Spleen (tissue), 11 donors: ENCODE measurements at regions not wholly inside any gene's neighbourhood (a gene's known extent, or its start where the extent isn't known, plus 50 kb on each side); places are given as distances from the start of the nearest gene placed in this dataset.
A peak's percentile ranks its signal among the peaks of the same experiment; 100 is the strongest.

Experiments used
- DNase-seq: peaks from one replicate; pipeline ENCODE4 v3.0.0-alpha.2; 2020
- H3K27ac ChIP-seq, 8 donors: fragments of 200-600 bp; sonication (generic) in 7 of 8; 1 replicate in 4 of 8; 2 replicates in 4 of 8; pipeline versions ENCODE4 v1.5.0 to v1.8.0; 2016 to 2021; ENCODE audit warnings: inconsistent platforms in 4 of 8, mild to moderate bottlenecking in 4 of 8, moderate library complexity in 1 of 8
- H3K27me3 ChIP-seq, 7 donors: fragments of 200-600 bp; sonication (generic) in 6 of 7; replicated peaks in 1 of 7; 1 replicate in 4 of 7; 2 replicates in 3 of 7; pipeline versions ENCODE4 v1.5.0 to v1.8.0; 2016 to 2021; ENCODE audit warnings: inconsistent platforms in 3 of 7, mild to moderate bottlenecking in 1 of 7
- H3K36me3 ChIP-seq, 6 donors: fragments of 200-600 bp; sonication (generic) in 5 of 6; 1 replicate in 4 of 6; 2 replicates in 2 of 6; pipeline versions ENCODE4 v1.5.0 to v1.8.0; 2016 to 2021; ENCODE audit warnings: inconsistent platforms in 2 of 6
- H3K4me1 ChIP-seq, 6 donors: fragments of 200-600 bp; sonication (generic) in 5 of 6; 1 replicate in 3 of 6; 2 replicates in 3 of 6; pipeline versions ENCODE4 v1.5.0 to v1.8.0; 2016 to 2021; ENCODE audit warnings: inconsistent platforms in 3 of 6
- H3K4me3 ChIP-seq, 8 donors: fragments of 200-600 bp; sonication (generic) in 7 of 8; 1 replicate in 4 of 8; 2 replicates in 4 of 8; pipeline versions ENCODE4 v1.5.0 to v1.8.0; 2016 to 2021; ENCODE audit warnings: inconsistent platforms in 4 of 8, mild to moderate bottlenecking in 4 of 8, moderate library complexity in 2 of 8
- H3K9me3 ChIP-seq, 8 donors: fragments of 200-600 bp; sonication (generic) in 7 of 8; 1 replicate in 4 of 8; 2 replicates in 4 of 8; pipeline versions ENCODE4 v1.5.0 to v1.8.0; 2016 to 2021; ENCODE audit warnings: inconsistent platforms in 4 of 8
- POLR2A ChIP-seq, 3 donors: fragments of 450-650 bp; IDR thresholded peaks; one replicate each; pipeline ENCODE4 v1.5.1; 2017; ENCODE audit warnings: antibody characterized with exemption in 3 of 3, mild to moderate bottlenecking in 1 of 3
- POLR2AphosphoS5 ChIP-seq, 3 donors: sonication (generic); formaldehyde crosslinking; IDR thresholded peaks; one replicate each; pipeline ENCODE4 v1.5.1; 2017; ENCODE audit warnings: antibody characterized with exemption in 3 of 3
- WGBS, 5 donors: extraction: QIAGEN DNeasy Blood & Tissue Kit in 3 of 5; methylation state at CpG; one replicate each; pipeline versions ENCODE4 v1.1.5 to v1.1.7; 2013 to 2018; 5-methylcytosine and 5-hydroxymethylcytosine counted together
- intact Hi-C: fragments of 100-400 bp; cut with DNase I; formaldehyde crosslinking; loops from one replicate; pipeline ENCODE4 v1.15.0; 2023; ENCODE audit warnings: low total_unique reads
- TF ChIP-seq, protein P1 (sequence below), 11 experiments: fragments of 200-600 bp in 7 of 11; fragments of 450-650 bp in 4 of 11; sonication (generic) in 4 of 11; IDR thresholded peaks in 8 of 11; conservative IDR thresholded peaks in 3 of 11; 1 replicate in 7 of 11; 2 replicates in 4 of 11; pipeline versions ENCODE4 v1.4.0 to v1.8.0; 2016 to 2021; ENCODE audit warnings: antibody characterized with exemption in 11 of 11, inconsistent platforms in 4 of 11, mild to moderate bottlenecking in 1 of 11
- donor health status: healthy with polysubstance abuse.
- donor health status: DM: no; HTN: no; CAD: no; lungs with moderate emphysema.
- donor health status: DM: no; HTN: no; CAD: no.
- donor health status: Bipolar disorder and iron deficiency.
- donor health status: healthy.
- donor health status: DM: no; HTN: no; CAD: no.
- donor health status: DM: yes; HTN: yes; CAD: no.

DNA sequence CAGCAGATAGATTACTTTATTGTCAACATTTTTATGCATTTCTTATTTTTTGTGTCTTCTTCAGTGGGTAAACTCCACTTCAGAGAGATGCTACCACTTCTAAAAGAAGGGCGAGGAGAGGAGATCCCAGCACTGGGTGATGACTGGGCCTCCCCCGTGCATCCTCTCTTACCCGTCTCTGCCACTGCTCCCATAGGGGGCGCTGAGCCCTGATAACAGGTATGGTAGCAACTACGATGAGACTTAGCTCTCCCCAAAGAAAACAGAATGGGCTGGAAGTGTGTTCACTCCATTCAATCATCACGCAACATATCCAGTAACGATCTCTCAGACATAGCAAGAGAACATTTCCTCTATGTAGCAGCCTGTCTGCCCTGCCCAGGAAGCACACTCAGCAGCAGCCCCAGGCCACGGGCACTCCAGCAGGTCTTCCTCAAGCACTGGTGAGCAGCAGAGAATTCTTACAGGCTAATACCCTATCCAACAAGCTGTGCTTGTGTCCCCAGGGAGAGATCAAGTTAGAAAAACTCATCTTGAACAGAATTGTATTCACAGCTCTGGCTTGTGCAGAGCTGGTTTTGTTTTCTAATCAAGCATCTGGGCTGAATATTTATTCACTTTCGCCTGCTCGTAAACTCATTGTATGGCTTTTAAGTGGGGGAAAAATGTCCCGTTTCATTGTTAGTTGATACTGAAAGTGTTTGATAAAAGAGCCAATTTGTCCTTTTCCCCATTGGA, 533.1 kb upstream of the CDH4 start:
- no peaks in the 10 kb centered on the region for H3K4me1 ChIP-seq
- H3K27me3 ChIP-seq, result peaks cover 0 to 15% (median 0%) of the 10 kb centered on the region in 7 donors
- H3K4me3 ChIP-seq, result no peak overlapping the region
- TF ChIP-seq, protein P1, sequence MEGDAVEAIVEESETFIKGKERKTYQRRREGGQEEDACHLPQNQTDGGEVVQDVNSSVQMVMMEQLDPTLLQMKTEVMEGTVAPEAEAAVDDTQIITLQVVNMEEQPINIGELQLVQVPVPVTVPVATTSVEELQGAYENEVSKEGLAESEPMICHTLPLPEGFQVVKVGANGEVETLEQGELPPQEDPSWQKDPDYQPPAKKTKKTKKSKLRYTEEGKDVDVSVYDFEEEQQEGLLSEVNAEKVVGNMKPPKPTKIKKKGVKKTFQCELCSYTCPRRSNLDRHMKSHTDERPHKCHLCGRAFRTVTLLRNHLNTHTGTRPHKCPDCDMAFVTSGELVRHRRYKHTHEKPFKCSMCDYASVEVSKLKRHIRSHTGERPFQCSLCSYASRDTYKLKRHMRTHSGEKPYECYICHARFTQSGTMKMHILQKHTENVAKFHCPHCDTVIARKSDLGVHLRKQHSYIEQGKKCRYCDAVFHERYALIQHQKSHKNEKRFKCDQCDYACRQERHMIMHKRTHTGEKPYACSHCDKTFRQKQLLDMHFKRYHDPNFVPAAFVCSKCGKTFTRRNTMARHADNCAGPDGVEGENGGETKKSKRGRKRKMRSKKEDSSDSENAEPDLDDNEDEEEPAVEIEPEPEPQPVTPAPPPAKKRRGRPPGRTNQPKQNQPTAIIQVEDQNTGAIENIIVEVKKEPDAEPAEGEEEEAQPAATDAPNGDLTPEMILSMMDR (IDR thresholded peaks at IDR 0.05 in 8 of 11, conservative IDR thresholded peaks at IDR 0.05 in 3 of 11), result peak in 2 of 11 experiments; percentile 13 to 20
- TF ChIP-seq POLR2A (IDR thresholded peaks at IDR 0.05), result no peak
- H3K36me3 ChIP-seq, result no peaks in the 10 kb centered on the region
- H3K27ac ChIP-seq, result no peak overlapping the region
- DNase-seq, result no peak
- 45 to 53% (median 49%) methylated on average over 11 of the region's 11 CpGs for WGBS, 5 donors
- no peaks in the 10 kb centered on the region for H3K9me3 ChIP-seq
- intact Hi-C loops, result no loop called here

DNA sequence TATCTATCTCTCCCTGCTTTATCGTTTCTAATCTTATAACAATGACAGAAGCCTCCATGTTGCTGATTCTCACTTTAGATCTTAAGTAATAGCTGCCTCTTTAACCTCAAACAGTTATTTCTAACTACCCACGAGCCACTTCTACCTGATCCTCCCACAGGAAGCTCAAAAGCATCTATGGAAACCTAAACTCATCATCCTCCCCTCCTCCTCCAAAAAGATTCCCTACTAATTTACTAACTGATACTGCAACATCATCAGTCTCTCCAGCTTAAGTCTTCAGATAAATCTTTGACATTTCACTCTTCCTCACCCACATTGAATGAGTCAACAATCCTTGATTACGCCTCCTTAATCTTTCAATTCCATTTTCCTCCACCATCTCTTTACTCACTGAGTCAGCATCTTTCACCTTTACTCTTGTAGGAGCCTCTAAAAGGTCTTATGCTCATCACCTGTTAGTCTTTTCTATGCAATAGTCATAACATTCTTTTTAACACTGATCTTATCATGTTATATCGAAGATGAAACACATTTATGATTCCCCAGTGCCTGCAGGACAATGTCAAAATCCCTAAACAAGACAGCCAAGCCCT, 526.7 kb upstream of the CDH4 start:
- intact Hi-C loops, result no loop called here
- DNase-seq, result no peak
- H3K4me1 ChIP-seq, result no peaks in the 10 kb centered on the region
- 62 to 74% (median 71%) methylated on average over 4 of the region's 4 CpGs for WGBS, 5 donors
- peaks cover 0 to 22% (median 13%) of the 10 kb centered on the region in 8 donors for H3K9me3 ChIP-seq
- no peaks in the 10 kb centered on the region for H3K36me3 ChIP-seq
- TF ChIP-seq, protein P1 (IDR thresholded peaks at IDR 0.05 in 8 of 11, conservative IDR thresholded peaks at IDR 0.05 in 3 of 11), result no peak
- TF ChIP-seq POLR2A (IDR thresholded peaks at IDR 0.05) (no peak), POLR2AphosphoS5 (IDR thresholded peaks at IDR 0.05) (no peak)
- H3K27ac ChIP-seq, result no peak overlapping the region
- no peak overlapping the region for H3K4me3 ChIP-seq
- no peaks in the 10 kb centered on the region for H3K27me3 ChIP-seq

DNA sequence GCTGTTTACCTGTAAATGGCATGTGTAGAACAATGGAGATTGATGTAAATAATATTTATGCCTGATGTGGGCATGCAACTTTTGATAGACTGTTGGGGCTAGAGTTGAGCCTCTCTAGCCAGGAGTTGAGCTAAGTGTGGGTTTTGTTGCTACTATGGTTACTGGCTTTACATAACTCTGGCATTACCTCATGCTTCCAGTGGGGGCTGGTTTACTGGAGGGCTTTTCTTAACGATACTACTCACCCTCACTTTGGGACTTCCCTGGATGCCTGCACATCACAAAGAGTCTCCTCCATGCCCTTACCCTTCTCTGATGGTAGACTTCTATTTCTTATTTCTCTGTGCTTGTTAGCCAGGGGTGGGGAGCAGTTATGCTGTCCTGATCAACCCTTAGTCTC, 524.6 kb upstream of the CDH4 start:
- H3K27me3 ChIP-seq, result no peaks in the 10 kb centered on the region
- TF ChIP-seq POLR2A (IDR thresholded peaks at IDR 0.05) (no peak), POLR2AphosphoS5 (IDR thresholded peaks at IDR 0.05) (no peak)
- TF ChIP-seq, protein P1 (IDR thresholded peaks at IDR 0.05 in 8 of 11, conservative IDR thresholded peaks at IDR 0.05 in 3 of 11), result no peak
- intact Hi-C loops, result no loop called here

DNA sequence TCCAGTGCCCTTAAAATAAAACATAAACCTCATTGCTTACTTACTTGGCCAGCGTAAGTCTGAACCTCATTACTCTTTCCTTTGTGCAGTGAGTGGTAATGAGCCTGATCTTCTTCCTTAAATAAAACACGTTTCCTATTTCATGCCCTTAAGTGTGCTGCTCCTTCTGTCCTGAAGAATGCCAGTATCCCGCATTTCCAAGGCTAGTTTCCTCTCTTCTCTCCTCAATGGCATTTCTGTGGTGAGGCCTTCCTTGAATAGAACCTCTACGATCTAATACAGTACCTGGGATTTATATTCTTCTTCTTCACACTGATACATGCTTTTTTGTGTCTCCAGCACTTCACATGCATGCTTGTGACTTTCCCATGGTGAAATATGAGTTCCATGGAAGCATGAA, 523.4 kb upstream of the CDH4 start:
- WGBS, 5 donors, result 65 to 71% (median 68%) methylated on average over 4 of the region's 4 CpGs
- no peak overlapping the region for H3K4me3 ChIP-seq
- no peak for TF ChIP-seq POLR2A (IDR thresholded peaks at IDR 0.05)
- no peak for TF ChIP-seq POLR2AphosphoS5 (IDR thresholded peaks at IDR 0.05)
- TF ChIP-seq, protein P1 (IDR thresholded peaks at IDR 0.05 in 8 of 11, conservative IDR thresholded peaks at IDR 0.05 in 3 of 11), result no peak
- no peaks in the 10 kb centered on the region for H3K27me3 ChIP-seq
- no peak for DNase-seq
- no peak overlapping the region for H3K27ac ChIP-seq
- no peaks in the 10 kb centered on the region for H3K36me3 ChIP-seq
- H3K4me1 ChIP-seq, result no peaks in the 10 kb centered on the region
- H3K9me3 ChIP-seq, result peaks cover 0 to 22% (median 13%) of the 10 kb centered on the region in 8 donors
- intact Hi-C loops, result no loop called here

More for the DNA sequence above, 524.6 kb upstream of the CDH4 start:
- Histone ChIP-seq H3K4me3 (no peak overlapping the region), H3K9me3 (peaks cover 0 to 22% (median 13%) of the 10 kb centered on the region in 8 donors), H3K4me1 (no peaks in the 10 kb centered on the region), H3K36me3 (no peaks in the 10 kb centered on the region), H3K27ac (no peak overlapping the region)
- 42 to 87% (median 60%) methylated on average over 1 of the region's 1 CpG for WGBS, 5 donors
- DNase-seq, result no peak
